Epithelial cell of esophagus (primary cell): ENCODE measurements at regions not wholly inside any gene's neighbourhood (a gene's known extent, or its start where the extent isn't known, plus 50 kb on each side); places are given as distances from the start of the nearest gene placed in this dataset.
A peak's percentile ranks its signal among the peaks of the same experiment; 100 is the strongest.
"Not testable (repeated sequence)": the region's sequence is repeated elsewhere in the genome, so short reads cannot be mapped to it uniquely, and the experiment has no call there.

ENCODE experiments used
- DNase-seq: peaks from one replicate; pipeline ENCODE4 v3.0.0; 2010; ENCODE audit warnings: low read depth
- H3K4me3 ChIP-seq: 2 replicates; pipeline ENCODE4 v1.5.1; 2011; ENCODE audit warnings: mild to moderate bottlenecking, low read length, control low read depth
- TF ChIP-seq, protein P1 (sequence below): IDR thresholded peaks from 2 replicates; pipeline ENCODE4 v1.5.1; 2011; ENCODE audit warnings: low read depth, mild to moderate bottlenecking, low read length, control low read depth, inconsistent platforms; ENCODE audit not compliant: insufficient read depth; ENCODE audit errors: missing control alignments

DNA sequence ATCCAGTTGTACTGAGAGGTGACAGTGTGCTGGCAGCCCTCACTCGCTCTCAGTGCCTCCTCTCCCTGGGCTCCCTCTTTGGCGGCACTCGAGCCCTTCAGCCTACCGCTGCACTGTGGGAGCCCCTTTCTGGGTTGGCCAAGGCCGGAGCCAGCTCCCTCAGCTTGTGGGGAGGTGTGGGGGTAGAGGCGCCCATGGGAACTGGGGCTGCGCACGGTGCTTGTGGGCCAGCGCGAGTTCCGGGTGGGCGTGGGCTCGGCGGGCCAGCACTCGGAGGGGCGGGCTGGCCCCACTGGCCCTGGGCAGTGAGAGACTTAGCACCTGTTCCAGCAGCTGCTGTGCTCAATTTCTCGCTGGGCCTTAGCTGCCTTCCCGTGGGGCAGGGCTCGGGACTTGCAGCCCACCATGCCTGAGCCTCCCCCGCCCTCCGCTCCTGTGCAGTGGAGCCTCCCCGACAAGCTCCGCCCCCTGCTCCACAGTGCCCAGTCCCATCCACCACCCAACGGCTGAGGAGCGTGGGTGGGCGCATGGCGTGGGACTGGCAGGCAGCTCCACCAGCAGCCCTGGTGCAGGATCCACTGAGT, 342.2 kb upstream of the ZNF608 start:
- no peak overlapping the region for H3K4me3 ChIP-seq
- TF ChIP-seq, protein P1, sequence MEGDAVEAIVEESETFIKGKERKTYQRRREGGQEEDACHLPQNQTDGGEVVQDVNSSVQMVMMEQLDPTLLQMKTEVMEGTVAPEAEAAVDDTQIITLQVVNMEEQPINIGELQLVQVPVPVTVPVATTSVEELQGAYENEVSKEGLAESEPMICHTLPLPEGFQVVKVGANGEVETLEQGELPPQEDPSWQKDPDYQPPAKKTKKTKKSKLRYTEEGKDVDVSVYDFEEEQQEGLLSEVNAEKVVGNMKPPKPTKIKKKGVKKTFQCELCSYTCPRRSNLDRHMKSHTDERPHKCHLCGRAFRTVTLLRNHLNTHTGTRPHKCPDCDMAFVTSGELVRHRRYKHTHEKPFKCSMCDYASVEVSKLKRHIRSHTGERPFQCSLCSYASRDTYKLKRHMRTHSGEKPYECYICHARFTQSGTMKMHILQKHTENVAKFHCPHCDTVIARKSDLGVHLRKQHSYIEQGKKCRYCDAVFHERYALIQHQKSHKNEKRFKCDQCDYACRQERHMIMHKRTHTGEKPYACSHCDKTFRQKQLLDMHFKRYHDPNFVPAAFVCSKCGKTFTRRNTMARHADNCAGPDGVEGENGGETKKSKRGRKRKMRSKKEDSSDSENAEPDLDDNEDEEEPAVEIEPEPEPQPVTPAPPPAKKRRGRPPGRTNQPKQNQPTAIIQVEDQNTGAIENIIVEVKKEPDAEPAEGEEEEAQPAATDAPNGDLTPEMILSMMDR: no peak
- DNase-seq: no peak

DNA sequence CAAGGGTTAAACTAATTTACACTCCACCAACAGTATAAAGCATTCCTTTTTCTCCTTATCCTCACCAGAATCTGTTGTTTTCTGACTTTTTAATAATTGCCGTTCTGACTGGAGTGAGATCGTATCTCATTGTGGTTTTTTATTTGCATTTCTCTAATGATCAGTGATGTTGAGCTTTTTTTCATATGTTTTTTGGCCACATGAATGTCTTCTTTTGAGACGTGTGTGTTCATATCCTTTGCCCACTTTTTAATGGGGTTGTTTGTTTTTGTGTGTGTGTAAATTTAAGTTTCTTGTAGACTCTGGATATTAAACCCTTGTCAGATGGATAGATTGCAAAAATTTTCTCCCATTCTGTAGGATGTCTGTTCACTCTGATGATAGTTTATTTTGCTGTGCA, 345.7 kb upstream of the ZNF608 start:
- DNase-seq, H3K4me3 ChIP-seq: not testable (repeated sequence)

DNA sequence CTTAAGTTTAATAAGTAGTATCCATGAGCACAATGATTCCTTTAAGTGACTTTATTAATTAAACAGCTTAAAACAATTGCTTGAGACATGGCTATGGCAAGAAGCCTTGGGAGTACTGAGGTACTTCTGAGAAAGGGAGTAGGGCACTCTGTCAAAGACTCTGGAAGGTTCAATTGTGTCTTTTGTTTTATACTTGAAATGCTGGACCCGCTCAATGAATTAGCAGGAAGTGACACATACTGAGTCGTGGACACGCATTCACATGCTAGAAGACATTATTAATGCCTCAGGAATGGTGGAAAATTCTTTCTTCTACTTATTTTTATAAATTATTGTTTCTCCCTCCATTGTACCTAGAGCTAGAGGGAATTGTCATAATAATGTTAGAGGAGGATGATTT, 347.3 kb upstream of the ZNF608 start:
- DNase-seq: peak; percentile 86
- TF ChIP-seq, protein P1: no peak
- no peak overlapping the region for H3K4me3 ChIP-seq

DNA sequence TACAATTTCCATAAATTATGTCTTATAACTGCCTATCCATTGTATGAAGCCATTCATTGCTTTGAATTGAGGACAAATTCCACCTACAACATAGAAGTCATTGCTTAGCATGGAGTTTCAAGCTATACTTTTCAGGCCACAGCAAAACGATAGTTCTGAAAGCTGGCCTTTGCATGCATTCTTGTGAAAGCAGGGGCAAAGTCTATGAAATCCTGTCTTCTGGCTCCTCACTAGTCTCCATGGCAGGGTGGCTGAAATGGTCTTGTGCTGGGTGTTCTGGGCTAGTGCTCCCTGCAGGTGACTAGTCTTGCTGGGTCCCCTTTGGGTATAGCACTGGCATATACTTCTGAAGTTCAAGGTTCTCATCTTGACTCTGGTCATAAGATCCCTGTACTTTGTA, 353.9 kb upstream of the ZNF608 start:
- no peak for DNase-seq
- H3K4me3 ChIP-seq: no peak overlapping the region
- TF ChIP-seq, protein P1: no peak

DNA sequence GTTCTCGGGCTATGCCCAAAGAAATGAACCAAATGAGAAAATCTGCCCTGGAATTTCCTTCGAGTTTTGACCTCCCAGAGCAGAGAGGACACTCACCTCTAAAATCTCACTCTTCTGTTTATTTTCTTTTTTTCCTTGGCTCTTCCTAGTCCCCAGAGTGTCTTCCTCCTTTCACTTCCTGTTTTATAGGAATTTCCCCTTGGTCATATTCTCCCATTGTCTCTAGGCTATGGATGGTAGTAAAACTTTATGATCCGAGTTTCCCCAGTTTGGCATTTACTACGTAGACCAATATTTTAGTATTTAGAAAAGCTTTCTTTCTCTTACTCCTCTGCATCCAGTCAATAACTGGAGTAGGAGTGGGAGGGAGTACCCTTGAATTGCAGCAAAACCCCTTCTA, 354.5 kb upstream of the ZNF608 start:
- no peak overlapping the region for H3K4me3 ChIP-seq
- TF ChIP-seq, protein P1: no peak
- no peak for DNase-seq

DNA sequence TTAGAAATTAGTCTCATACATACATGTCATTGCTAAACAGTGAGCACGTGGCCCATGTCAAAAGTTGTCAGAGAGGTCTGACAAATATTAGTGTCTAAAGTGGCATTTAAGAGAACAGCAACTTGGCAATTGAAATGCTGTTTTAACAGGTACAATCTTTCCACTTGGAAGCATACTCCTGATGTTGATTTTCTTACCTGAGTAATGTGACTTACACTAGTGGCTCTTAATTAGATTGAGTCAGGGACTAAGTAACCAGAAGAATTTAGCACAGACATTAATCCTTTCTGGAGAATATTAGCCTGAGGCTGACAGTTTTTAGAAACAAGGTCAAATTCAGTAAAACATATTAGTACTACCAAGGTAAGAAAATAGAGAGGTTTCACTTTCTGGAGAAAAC, 357.0 kb upstream of the ZNF608 start:
- TF ChIP-seq, protein P1: no peak
- no peak for DNase-seq
- no peak overlapping the region for H3K4me3 ChIP-seq

DNA sequence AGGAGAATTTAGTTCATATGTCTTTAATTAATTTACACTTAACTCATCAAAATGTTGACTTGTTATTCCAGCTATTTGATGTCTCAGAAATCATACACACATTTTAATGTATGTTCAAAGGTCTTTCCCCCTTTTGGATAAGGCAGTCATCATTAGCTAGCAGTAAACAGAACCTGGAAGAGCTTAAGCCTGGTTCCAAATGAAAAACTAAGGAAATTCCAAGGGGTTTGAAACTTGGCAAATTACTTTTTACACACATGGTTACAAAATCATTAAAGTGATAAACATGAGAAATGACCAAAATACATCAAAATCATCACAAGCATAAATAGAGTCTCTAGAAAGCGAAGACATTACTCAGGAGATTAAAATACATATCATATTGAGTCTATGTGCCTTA, 359.8 kb upstream of the ZNF608 start:
- H3K4me3 ChIP-seq: no peak overlapping the region
- DNase-seq: no peak
- TF ChIP-seq, protein P1: no peak
